ENCODE measurements at regions not wholly inside any gene's neighbourhood (a gene's known extent, or its start where the extent isn't known, plus 50 kb on each side); places are given as distances from the start of the nearest gene placed in this dataset.

DNA sequence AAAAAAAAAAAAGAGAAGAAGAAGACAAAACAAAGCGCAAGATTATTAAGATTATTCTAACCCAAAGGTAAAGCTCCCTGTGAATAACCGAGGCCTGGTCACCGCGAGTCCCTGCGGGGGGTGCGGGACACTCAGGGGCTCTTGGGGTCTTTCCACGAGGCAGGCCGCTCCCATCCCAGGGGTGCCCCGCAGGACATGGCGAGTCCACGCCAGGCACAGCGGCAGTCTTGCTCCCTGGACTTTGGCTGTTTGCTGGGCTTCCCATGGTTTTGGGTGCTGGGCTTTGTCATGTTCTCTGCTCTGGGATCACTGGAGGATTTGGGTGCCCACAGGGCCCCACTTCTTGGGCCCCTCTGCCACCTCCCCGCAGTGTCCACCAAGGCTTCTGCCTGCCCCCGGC, 137.4 kb upstream of the TCERG1L start:
- TF ChIP-seq, protein P1, sequence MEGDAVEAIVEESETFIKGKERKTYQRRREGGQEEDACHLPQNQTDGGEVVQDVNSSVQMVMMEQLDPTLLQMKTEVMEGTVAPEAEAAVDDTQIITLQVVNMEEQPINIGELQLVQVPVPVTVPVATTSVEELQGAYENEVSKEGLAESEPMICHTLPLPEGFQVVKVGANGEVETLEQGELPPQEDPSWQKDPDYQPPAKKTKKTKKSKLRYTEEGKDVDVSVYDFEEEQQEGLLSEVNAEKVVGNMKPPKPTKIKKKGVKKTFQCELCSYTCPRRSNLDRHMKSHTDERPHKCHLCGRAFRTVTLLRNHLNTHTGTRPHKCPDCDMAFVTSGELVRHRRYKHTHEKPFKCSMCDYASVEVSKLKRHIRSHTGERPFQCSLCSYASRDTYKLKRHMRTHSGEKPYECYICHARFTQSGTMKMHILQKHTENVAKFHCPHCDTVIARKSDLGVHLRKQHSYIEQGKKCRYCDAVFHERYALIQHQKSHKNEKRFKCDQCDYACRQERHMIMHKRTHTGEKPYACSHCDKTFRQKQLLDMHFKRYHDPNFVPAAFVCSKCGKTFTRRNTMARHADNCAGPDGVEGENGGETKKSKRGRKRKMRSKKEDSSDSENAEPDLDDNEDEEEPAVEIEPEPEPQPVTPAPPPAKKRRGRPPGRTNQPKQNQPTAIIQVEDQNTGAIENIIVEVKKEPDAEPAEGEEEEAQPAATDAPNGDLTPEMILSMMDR (IDR thresholded peaks at IDR 0.05; ENCODE audit: extremely low read depth in 1 of 2, insufficient read depth in 1 of 2, low read depth in 1 of 2, low read length in 2 of 2), result no peak
- TF ChIP-seq, protein P2, sequence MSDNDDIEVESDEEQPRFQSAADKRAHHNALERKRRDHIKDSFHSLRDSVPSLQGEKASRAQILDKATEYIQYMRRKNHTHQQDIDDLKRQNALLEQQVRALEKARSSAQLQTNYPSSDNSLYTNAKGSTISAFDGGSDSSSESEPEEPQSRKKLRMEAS (IDR thresholded peaks at IDR 0.05; ENCODE audit: insufficient read depth, insufficient read length), result no peak
- no peak for TF ChIP-seq POLR2A (IDR thresholded peaks at IDR 0.05; ENCODE audit: low read depth, low read length)
